ENCODE measurements at regions not wholly inside any gene's neighbourhood (a gene's known extent, or its start where the extent isn't known, plus 50 kb on each side); places are given as distances from the start of the nearest gene placed in this dataset.

- H3K4me3 ChIP-seq (ENCODE audit: low read length): no peak overlapping the region
- no peak overlapping the region for H2AK5ac ChIP-seq (ENCODE audit: low read length)
- H2BK5ac ChIP-seq (ENCODE audit: low read length): no peak overlapping the region
- H3K79me1 ChIP-seq (ENCODE audit: low read length): no peaks in the 10 kb centered on the region
- no peaks in the 10 kb centered on the region for H3K36me3 ChIP-seq (ENCODE audit: control insufficient read depth, insufficient read depth, low read length)
- no peak overlapping the region for H4K5ac ChIP-seq (ENCODE audit: low read length)
- H2BK120ac ChIP-seq (ENCODE audit: low read depth, low read length): no peak overlapping the region
- no peaks in the 10 kb centered on the region for H3K79me2 ChIP-seq (ENCODE audit: control insufficient read depth, insufficient read depth, low read length)
- no peak overlapping the region for H3K4ac ChIP-seq (ENCODE audit: low read depth, low read length)
- no peak overlapping the region for H4K8ac ChIP-seq (ENCODE audit: low read depth, low read length)
- no peak overlapping the region for H3K4me2 ChIP-seq (ENCODE audit: low read length)
- no peak overlapping the region for H3K56ac ChIP-seq (ENCODE audit: low read length)
- H3K23ac ChIP-seq (ENCODE audit: low read length): no peak overlapping the region
- no peak for DNase-seq
- H3K18ac ChIP-seq (ENCODE audit: low read length): no peak overlapping the region
- no CpG with 5 or more reads among the region's 3 CpGs for WGBS (ENCODE audit: extremely low coverage, insufficient coverage, low lambda C conversion rate)
- H3K9ac ChIP-seq (ENCODE audit: low read length): no peak overlapping the region
- H3K27ac ChIP-seq (ENCODE audit: low read depth, low read length): no peak overlapping the region
- no peak overlapping the region for H2BK15ac ChIP-seq (replicated peaks; ENCODE audit: low read depth)
- H3K27me3 ChIP-seq (ENCODE audit: insufficient read depth, low read length, poor library complexity): no peaks in the 10 kb centered on the region
- no peaks in the 10 kb centered on the region for H3K4me1 ChIP-seq (ENCODE audit: control insufficient read depth, low read depth, low read length)
Observed at GRCh38 chrX:39421006-39421405, 619.7 kb downstream of the MID1IP1 start.

- H3K18ac ChIP-seq (ENCODE audit: low read length): no peak overlapping the region
- H3K4ac ChIP-seq (ENCODE audit: low read depth, low read length): no peak overlapping the region
- H3K23ac ChIP-seq (ENCODE audit: low read length): no peak overlapping the region
- H2BK15ac ChIP-seq (replicated peaks; ENCODE audit: low read depth): no peak overlapping the region
- H3K79me1 ChIP-seq (ENCODE audit: low read length): no peaks in the 10 kb centered on the region
- WGBS (ENCODE audit: extremely low coverage, insufficient coverage, low lambda C conversion rate): no CpG with 5 or more reads among the region's 2 CpGs
- H3K79me2 ChIP-seq (ENCODE audit: control insufficient read depth, insufficient read depth, low read length): no peaks in the 10 kb centered on the region
- no peak for DNase-seq
- no peak overlapping the region for H4K8ac ChIP-seq (ENCODE audit: low read depth, low read length)
- H3K4me1 ChIP-seq (ENCODE audit: control insufficient read depth, low read depth, low read length): no peaks in the 10 kb centered on the region
- H2BK120ac ChIP-seq (ENCODE audit: low read depth, low read length): no peak overlapping the region
- H3K56ac ChIP-seq (ENCODE audit: low read length): no peak overlapping the region
- H3K4me2 ChIP-seq (ENCODE audit: low read length): no peak overlapping the region
- H3K27ac ChIP-seq (ENCODE audit: low read depth, low read length): no peak overlapping the region
- no peaks in the 10 kb centered on the region for H3K36me3 ChIP-seq (ENCODE audit: control insufficient read depth, insufficient read depth, low read length)
- no peak overlapping the region for H3K9ac ChIP-seq (ENCODE audit: low read length)
- H2AK5ac ChIP-seq (ENCODE audit: low read length): no peak overlapping the region
- no peak overlapping the region for H2BK5ac ChIP-seq (ENCODE audit: low read length)
- no peak overlapping the region for H4K5ac ChIP-seq (ENCODE audit: low read length)
- H3K27me3 ChIP-seq (ENCODE audit: insufficient read depth, low read length, poor library complexity): no peaks in the 10 kb centered on the region
- no peak overlapping the region for H3K4me3 ChIP-seq (ENCODE audit: low read length)
Observed at GRCh38 chrX:39425124-39425806, 624.0 kb downstream of the MID1IP1 start.

GRCh38 chrX:39426101-39426500 lies 624.8 kb downstream of the MID1IP1 start:
- Histone ChIP-seq H3K9ac (ENCODE audit: low read length) (no peak overlapping the region), H3K4me1 (ENCODE audit: control insufficient read depth, low read depth, low read length) (no peaks in the 10 kb centered on the region), H2BK15ac (replicated peaks; ENCODE audit: low read depth) (no peak overlapping the region)

GRCh38 chrX:39427492-39427891 lies 626.2 kb downstream of the MID1IP1 start:
- Histone ChIP-seq H4K8ac (ENCODE audit: low read depth, low read length) (no peak overlapping the region), H3K79me2 (ENCODE audit: control insufficient read depth, insufficient read depth, low read length) (no peaks in the 10 kb centered on the region), H3K4me3 (ENCODE audit: low read length) (no peak overlapping the region), H3K9ac (ENCODE audit: low read length) (no peak overlapping the region), H2BK15ac (replicated peaks; ENCODE audit: low read depth) (no peak overlapping the region), H4K5ac (ENCODE audit: low read length) (no peak overlapping the region), H3K56ac (ENCODE audit: low read length) (no peak overlapping the region), H3K36me3 (ENCODE audit: control insufficient read depth, insufficient read depth, low read length) (no peaks in the 10 kb centered on the region), H2BK120ac (ENCODE audit: low read depth, low read length) (peak overlapping the region; percentile 9), H3K27ac (ENCODE audit: low read depth, low read length) (no peak overlapping the region), H3K79me1 (ENCODE audit: low read length) (no peaks in the 10 kb centered on the region), H3K23ac (ENCODE audit: low read length) (no peak overlapping the region), H2BK5ac (ENCODE audit: low read length) (no peak overlapping the region), H3K4me2 (ENCODE audit: low read length) (no peak overlapping the region), H3K27me3 (ENCODE audit: insufficient read depth, low read length, poor library complexity) (no peaks in the 10 kb centered on the region), H2AK5ac (ENCODE audit: low read length) (no peak overlapping the region), H3K4ac (ENCODE audit: low read depth, low read length) (no peak overlapping the region), H3K18ac (ENCODE audit: low read length) (no peak overlapping the region), H3K4me1 (ENCODE audit: control insufficient read depth, low read depth, low read length) (no peaks in the 10 kb centered on the region)
- no peak for DNase-seq
- WGBS (ENCODE audit: extremely low coverage, insufficient coverage, low lambda C conversion rate): no CpG with 5 or more reads among the region's 6 CpGs

More at GRCh38 chrX:39426101-39426500, 624.8 kb downstream of the MID1IP1 start:
- no peak overlapping the region for H4K5ac ChIP-seq (ENCODE audit: low read length)
- H3K27me3 ChIP-seq (ENCODE audit: insufficient read depth, low read length, poor library complexity): no peaks in the 10 kb centered on the region
- no peak overlapping the region for H3K4ac ChIP-seq (ENCODE audit: low read depth, low read length)
- no peak overlapping the region for H2AK5ac ChIP-seq (ENCODE audit: low read length)
- H3K23ac ChIP-seq (ENCODE audit: low read length): no peak overlapping the region
- H3K4me2 ChIP-seq (ENCODE audit: low read length): no peak overlapping the region
- no CpG with 5 or more reads among the region's 6 CpGs for WGBS (ENCODE audit: extremely low coverage, insufficient coverage, low lambda C conversion rate)
- H3K36me3 ChIP-seq (ENCODE audit: control insufficient read depth, insufficient read depth, low read length): no peaks in the 10 kb centered on the region
- H3K4me3 ChIP-seq (ENCODE audit: low read length): no peak overlapping the region
- no peak overlapping the region for H2BK120ac ChIP-seq (ENCODE audit: low read depth, low read length)
- H3K56ac ChIP-seq (ENCODE audit: low read length): no peak overlapping the region
- no peak for DNase-seq
- no peak overlapping the region for H4K8ac ChIP-seq (ENCODE audit: low read depth, low read length)
- no peak overlapping the region for H3K18ac ChIP-seq (ENCODE audit: low read length)
- H2BK5ac ChIP-seq (ENCODE audit: low read length): no peak overlapping the region
- H3K27ac ChIP-seq (ENCODE audit: low read depth, low read length): no peak overlapping the region
- H3K79me2 ChIP-seq (ENCODE audit: control insufficient read depth, insufficient read depth, low read length): no peaks in the 10 kb centered on the region
- H3K79me1 ChIP-seq (ENCODE audit: low read length): no peaks in the 10 kb centered on the region

- Histone ChIP-seq H3K79me2 (ENCODE audit: control insufficient read depth, insufficient read depth, low read length) (no peaks in the 10 kb centered on the region), H3K23ac (ENCODE audit: low read length) (no peak overlapping the region), H2AK5ac (ENCODE audit: low read length) (no peak overlapping the region), H3K4ac (ENCODE audit: low read depth, low read length) (no peak overlapping the region), H3K4me3 (ENCODE audit: low read length) (no peak overlapping the region), H3K18ac (ENCODE audit: low read length) (no peak overlapping the region), H3K4me2 (ENCODE audit: low read length) (no peak overlapping the region), H3K27me3 (ENCODE audit: insufficient read depth, low read length, poor library complexity) (no peaks in the 10 kb centered on the region), H3K4me1 (ENCODE audit: control insufficient read depth, low read depth, low read length) (no peaks in the 10 kb centered on the region), H2BK120ac (ENCODE audit: low read depth, low read length) (no peak overlapping the region), H2BK5ac (ENCODE audit: low read length) (no peak overlapping the region), H2BK15ac (replicated peaks; ENCODE audit: low read depth) (no peak overlapping the region), H3K79me1 (ENCODE audit: low read length) (no peaks in the 10 kb centered on the region), H3K27ac (ENCODE audit: low read depth, low read length) (no peak overlapping the region), H4K5ac (ENCODE audit: low read length) (no peak overlapping the region), H4K8ac (ENCODE audit: low read depth, low read length) (no peak overlapping the region), H3K36me3 (ENCODE audit: control insufficient read depth, insufficient read depth, low read length) (no peaks in the 10 kb centered on the region), H3K56ac (ENCODE audit: low read length) (no peak overlapping the region), H3K9ac (ENCODE audit: low read length) (no peak overlapping the region)
- no CpG with 5 or more reads among the region's 3 CpGs for WGBS (ENCODE audit: extremely low coverage, insufficient coverage, low lambda C conversion rate)
- DNase-seq: no peak
Observed at GRCh38 chrX:39427906-39428305, 626.6 kb downstream of the MID1IP1 start.

- H3K56ac ChIP-seq (ENCODE audit: low read length): no peak overlapping the region
- no peaks in the 10 kb centered on the region for H3K79me1 ChIP-seq (ENCODE audit: low read length)
- no peak overlapping the region for H3K9ac ChIP-seq (ENCODE audit: low read length)
- no peaks in the 10 kb centered on the region for H3K4me1 ChIP-seq (ENCODE audit: control insufficient read depth, low read depth, low read length)
- H3K4me2 ChIP-seq (ENCODE audit: low read length): no peak overlapping the region
- no peak overlapping the region for H3K4me3 ChIP-seq (ENCODE audit: low read length)
- no peak overlapping the region for H2AK5ac ChIP-seq (ENCODE audit: low read length)
- H3K4ac ChIP-seq (ENCODE audit: low read depth, low read length): peak overlapping the region; percentile 12
- no peaks in the 10 kb centered on the region for H3K36me3 ChIP-seq (ENCODE audit: control insufficient read depth, insufficient read depth, low read length)
- WGBS (ENCODE audit: extremely low coverage, insufficient coverage, low lambda C conversion rate): no CpG with 5 or more reads among the region's 5 CpGs
- no peaks in the 10 kb centered on the region for H3K27me3 ChIP-seq (ENCODE audit: insufficient read depth, low read length, poor library complexity)
- H2BK5ac ChIP-seq (ENCODE audit: low read length): no peak overlapping the region
- H4K8ac ChIP-seq (ENCODE audit: low read depth, low read length): no peak overlapping the region
- H3K18ac ChIP-seq (ENCODE audit: low read length): no peak overlapping the region
- DNase-seq: no peak
- H2BK120ac ChIP-seq (ENCODE audit: low read depth, low read length): no peak overlapping the region
- no peak overlapping the region for H4K5ac ChIP-seq (ENCODE audit: low read length)
- no peaks in the 10 kb centered on the region for H3K79me2 ChIP-seq (ENCODE audit: control insufficient read depth, insufficient read depth, low read length)
- H2BK15ac ChIP-seq (replicated peaks; ENCODE audit: low read depth): no peak overlapping the region
- no peak overlapping the region for H3K23ac ChIP-seq (ENCODE audit: low read length)
- H3K27ac ChIP-seq (ENCODE audit: low read depth, low read length): no peak overlapping the region
Observed at GRCh38 chrX:39430551-39430950, 629.3 kb downstream of the MID1IP1 start.
